ENCODE measurements at regions not wholly inside any gene's neighbourhood (a gene's known extent, or its start where the extent isn't known, plus 50 kb on each side); places are given as distances from the start of the nearest gene placed in this dataset.

DNA sequence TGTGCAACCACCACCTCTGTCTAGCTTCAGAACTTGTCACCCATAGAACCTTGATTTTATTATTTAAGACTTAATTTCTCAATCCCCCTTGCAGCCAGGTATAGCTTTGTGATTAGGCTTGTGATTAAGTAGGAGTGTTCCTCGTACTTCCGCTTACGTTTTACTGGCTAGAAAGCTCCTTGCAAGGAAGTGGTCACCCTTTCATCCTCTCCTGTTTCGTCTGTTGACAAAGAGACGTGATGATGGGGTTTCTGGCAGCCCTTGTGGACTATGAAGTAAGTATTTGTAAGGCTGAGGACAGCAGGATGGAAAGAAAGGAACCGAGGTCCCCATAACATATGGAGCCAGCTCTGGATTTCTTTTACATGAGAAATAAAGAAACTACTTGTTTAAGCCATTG is 86.5 kb upstream of the KDM7A start:
- H2AFZ ChIP-seq (ENCODE audit: control insufficient read depth, low read depth, low read length) = no peak overlapping the region
- TF ChIP-seq, protein P1, sequence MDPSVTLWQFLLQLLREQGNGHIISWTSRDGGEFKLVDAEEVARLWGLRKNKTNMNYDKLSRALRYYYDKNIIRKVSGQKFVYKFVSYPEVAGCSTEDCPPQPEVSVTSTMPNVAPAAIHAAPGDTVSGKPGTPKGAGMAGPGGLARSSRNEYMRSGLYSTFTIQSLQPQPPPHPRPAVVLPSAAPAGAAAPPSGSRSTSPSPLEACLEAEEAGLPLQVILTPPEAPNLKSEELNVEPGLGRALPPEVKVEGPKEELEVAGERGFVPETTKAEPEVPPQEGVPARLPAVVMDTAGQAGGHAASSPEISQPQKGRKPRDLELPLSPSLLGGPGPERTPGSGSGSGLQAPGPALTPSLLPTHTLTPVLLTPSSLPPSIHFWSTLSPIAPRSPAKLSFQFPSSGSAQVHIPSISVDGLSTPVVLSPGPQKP (IDR thresholded peaks at IDR 0.05; ENCODE audit: low read depth, low read length) = no peak
- TF ChIP-seq ZZZ3 (IDR thresholded peaks at IDR 0.05; ENCODE audit: control insufficient read depth, insufficient read length, low read depth) (no peak), PBX3 (IDR thresholded peaks at IDR 0.05; ENCODE audit: insufficient replicate concordance, low read depth, low read length) (no peak), STAT3 (IDR thresholded peaks at IDR 0.05; ENCODE audit: low read depth, low read length) (no peak), PAX5 (IDR thresholded peaks at IDR 0.05; ENCODE audit: borderline replicate concordance, low read depth, low read length) (no peak), SUZ12 (IDR thresholded peaks at IDR 0.05; ENCODE audit: unreplicated experiment) (no peak), ZNF217 (IDR thresholded peaks at IDR 0.05) (no peak), BMI1 (IDR thresholded peaks at IDR 0.05; ENCODE audit: borderline replicate concordance) (no peak), BCLAF1 (IDR thresholded peaks at IDR 0.05) (no peak), ZSCAN29 (IDR thresholded peaks at IDR 0.05) (no peak), NFYA (IDR thresholded peaks at IDR 0.05; ENCODE audit: borderline replicate concordance, low read depth, low read length) (no peak)
- TF ChIP-seq, protein P2, sequence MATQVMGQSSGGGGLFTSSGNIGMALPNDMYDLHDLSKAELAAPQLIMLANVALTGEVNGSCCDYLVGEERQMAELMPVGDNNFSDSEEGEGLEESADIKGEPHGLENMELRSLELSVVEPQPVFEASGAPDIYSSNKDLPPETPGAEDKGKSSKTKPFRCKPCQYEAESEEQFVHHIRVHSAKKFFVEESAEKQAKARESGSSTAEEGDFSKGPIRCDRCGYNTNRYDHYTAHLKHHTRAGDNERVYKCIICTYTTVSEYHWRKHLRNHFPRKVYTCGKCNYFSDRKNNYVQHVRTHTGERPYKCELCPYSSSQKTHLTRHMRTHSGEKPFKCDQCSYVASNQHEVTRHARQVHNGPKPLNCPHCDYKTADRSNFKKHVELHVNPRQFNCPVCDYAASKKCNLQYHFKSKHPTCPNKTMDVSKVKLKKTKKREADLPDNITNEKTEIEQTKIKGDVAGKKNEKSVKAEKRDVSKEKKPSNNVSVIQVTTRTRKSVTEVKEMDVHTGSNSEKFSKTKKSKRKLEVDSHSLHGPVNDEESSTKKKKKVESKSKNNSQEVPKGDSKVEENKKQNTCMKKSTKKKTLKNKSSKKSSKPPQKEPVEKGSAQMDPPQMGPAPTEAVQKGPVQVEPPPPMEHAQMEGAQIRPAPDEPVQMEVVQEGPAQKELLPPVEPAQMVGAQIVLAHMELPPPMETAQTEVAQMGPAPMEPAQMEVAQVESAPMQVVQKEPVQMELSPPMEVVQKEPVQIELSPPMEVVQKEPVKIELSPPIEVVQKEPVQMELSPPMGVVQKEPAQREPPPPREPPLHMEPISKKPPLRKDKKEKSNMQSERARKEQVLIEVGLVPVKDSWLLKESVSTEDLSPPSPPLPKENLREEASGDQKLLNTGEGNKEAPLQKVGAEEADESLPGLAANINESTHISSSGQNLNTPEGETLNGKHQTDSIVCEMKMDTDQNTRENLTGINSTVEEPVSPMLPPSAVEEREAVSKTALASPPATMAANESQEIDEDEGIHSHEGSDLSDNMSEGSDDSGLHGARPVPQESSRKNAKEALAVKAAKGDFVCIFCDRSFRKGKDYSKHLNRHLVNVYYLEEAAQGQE (IDR thresholded peaks at IDR 0.05; ENCODE audit: low read depth, low read length) = no peak
- TF ChIP-seq, protein P3, sequence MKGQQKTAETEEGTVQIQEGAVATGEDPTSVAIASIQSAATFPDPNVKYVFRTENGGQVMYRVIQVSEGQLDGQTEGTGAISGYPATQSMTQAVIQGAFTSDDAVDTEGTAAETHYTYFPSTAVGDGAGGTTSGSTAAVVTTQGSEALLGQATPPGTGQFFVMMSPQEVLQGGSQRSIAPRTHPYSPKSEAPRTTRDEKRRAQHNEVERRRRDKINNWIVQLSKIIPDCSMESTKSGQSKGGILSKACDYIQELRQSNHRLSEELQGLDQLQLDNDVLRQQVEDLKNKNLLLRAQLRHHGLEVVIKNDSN (IDR thresholded peaks at IDR 0.05; ENCODE audit: borderline replicate concordance, extremely low read length, insufficient read depth, low read depth, low read length) = no peak
- TF ChIP-seq, protein P4, sequence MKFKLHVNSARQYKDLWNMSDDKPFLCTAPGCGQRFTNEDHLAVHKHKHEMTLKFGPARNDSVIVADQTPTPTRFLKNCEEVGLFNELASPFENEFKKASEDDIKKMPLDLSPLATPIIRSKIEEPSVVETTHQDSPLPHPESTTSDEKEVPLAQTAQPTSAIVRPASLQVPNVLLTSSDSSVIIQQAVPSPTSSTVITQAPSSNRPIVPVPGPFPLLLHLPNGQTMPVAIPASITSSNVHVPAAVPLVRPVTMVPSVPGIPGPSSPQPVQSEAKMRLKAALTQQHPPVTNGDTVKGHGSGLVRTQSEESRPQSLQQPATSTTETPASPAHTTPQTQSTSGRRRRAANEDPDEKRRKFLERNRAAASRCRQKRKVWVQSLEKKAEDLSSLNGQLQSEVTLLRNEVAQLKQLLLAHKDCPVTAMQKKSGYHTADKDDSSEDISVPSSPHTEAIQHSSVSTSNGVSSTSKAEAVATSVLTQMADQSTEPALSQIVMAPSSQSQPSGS (IDR thresholded peaks at IDR 0.05; ENCODE audit: low read length) = no peak

More for the DNA sequence above, 86.5 kb upstream of the KDM7A start:
- H3K4me3 ChIP-seq = no peak overlapping the region
- WGBS (ENCODE audit: insufficient coverage, insufficient replicate concordance, low lambda C conversion rate, missing lambda C conversion rate) = 33% methylated on average over 6 of the region's 6 CpGs
- no TSS peak for BruUV-seq (replicated peaks)
- ChIA-PET CTCF (no interaction called here), RAD21 (ENCODE audit: unreplicated experiment) (no interaction called here), POLR2A (no interaction called here), SMC1A (ENCODE audit: uncharacterized antibody, unreplicated experiment) (no interaction called here)
- H3K9ac ChIP-seq (ENCODE audit: control insufficient read depth, insufficient read depth, low read length) = no peak overlapping the region
- no peaks in the 10 kb centered on the region for H3K79me2 ChIP-seq (ENCODE audit: control insufficient read depth, insufficient read depth, low read length)
- no peaks in the 10 kb centered on the region for H3K9me3 ChIP-seq (replicated peaks; ENCODE audit: control insufficient read depth, insufficient read depth, low read length)
- H3K4me1 ChIP-seq (ENCODE audit: control insufficient read depth, insufficient read depth, low read length) = no peaks in the 10 kb centered on the region
- DNase-seq (ENCODE audit: low read depth, low spot score) (no peak), FAIRE-seq (no peak), ATAC-seq (no peak)
- no peak overlapping the region for H3K27ac ChIP-seq (ENCODE audit: control insufficient read depth, insufficient read depth)
- H3K27me3 ChIP-seq (replicated peaks in 1 of 2; ENCODE audit: control insufficient read depth in 2 of 2, insufficient read depth in 2 of 2, low read length in 1 of 2) = no peaks in the 10 kb centered on the region
- H3K4me2 ChIP-seq (ENCODE audit: control insufficient read depth, insufficient read depth) = no peak overlapping the region
- no peaks in the 10 kb centered on the region for H4K20me1 ChIP-seq (ENCODE audit: control insufficient read depth, insufficient read depth)
- no peaks in the 10 kb centered on the region for H3K36me3 ChIP-seq (ENCODE audit: control insufficient read depth in 2 of 2, insufficient read depth in 2 of 2, low read length in 1 of 2)
- intact Hi-C loops (cut with micrococcal nuclease; ENCODE audit: unreplicated experiment) (no loop called here), in situ Hi-C loops (cut with MboI) (no loop called here)

All from GM12878 (cell line).